GM12875 (cell line): ENCODE measurements at regions not wholly inside any gene's neighbourhood (a gene's known extent, or its start where the extent isn't known, plus 50 kb on each side); places are given as distances from the start of the nearest gene placed in this dataset.

Experiments
- H3K4me3 ChIP-seq: one replicate; pipeline ENCODE4 v1.5.1; 2011; ENCODE audit warnings: low read depth, low read length, control low read depth
- CTCF ChIP-seq: IDR thresholded peaks from 2 replicates; pipeline ENCODE4 v1.5.1; 2011; ENCODE audit warnings: low read depth, mild to moderate bottlenecking, control low read depth, inconsistent platforms, low read length, moderate library complexity, borderline replicate concordance; ENCODE audit not compliant: insufficient read depth

- no peak for TF ChIP-seq CTCF
- H3K4me3 ChIP-seq, result no peak overlapping the region
These were observed 867.4 kb upstream of the PCDH10 start for GRCh38 chr4:132281733-132282132.

- TF ChIP-seq CTCF, result no peak
- H3K4me3 ChIP-seq, result no peak overlapping the region
These were observed 864.1 kb upstream of the PCDH10 start for GRCh38 chr4:132284910-132285426.

GRCh38 chr4:132297346-132297745, 851.7 kb upstream of the PCDH10 start:
- TF ChIP-seq CTCF, result no peak

GRCh38 chr4:132299841-132300240, 849.3 kb upstream of the PCDH10 start:
- no peak overlapping the region for H3K4me3 ChIP-seq
- TF ChIP-seq CTCF, result no peak

More at GRCh38 chr4:132297346-132297745, 851.7 kb upstream of the PCDH10 start:
- no peak overlapping the region for H3K4me3 ChIP-seq

- no peak overlapping the region for H3K4me3 ChIP-seq
- no peak for TF ChIP-seq CTCF
These were observed 836.6 kb upstream of the PCDH10 start for GRCh38 chr4:132312521-132312920.

GRCh38 chr4:132313852-132314251, 835.2 kb upstream of the PCDH10 start:
- TF ChIP-seq CTCF, result no peak

GRCh38 chr4:132316738-132317137, 832.4 kb upstream of the PCDH10 start:
- H3K4me3 ChIP-seq, result no peak overlapping the region
- TF ChIP-seq CTCF, result no peak

More at GRCh38 chr4:132313852-132314251, 835.2 kb upstream of the PCDH10 start:
- H3K4me3 ChIP-seq, result no peak overlapping the region
